HUES64 (cell line): ENCODE measurements at regions not wholly inside any gene's neighbourhood (a gene's known extent, or its start where the extent isn't known, plus 50 kb on each side); places are given as distances from the start of the nearest gene placed in this dataset.

Source experiments
- H3K27ac ChIP-seq: 2 replicates; pipeline ENCODE4 v1.7.0; 2013; ENCODE audit warnings: low read depth, low read length, inconsistent platforms
- H3K27me3 ChIP-seq: 2 replicates; pipeline ENCODE4 v1.6.1; 2013; ENCODE audit warnings: mild to moderate bottlenecking, low read length; ENCODE audit not compliant: insufficient read depth
- H3K36me3 ChIP-seq: 2 replicates; pipeline ENCODE4 v1.6.1; 2013; ENCODE audit warnings: mild to moderate bottlenecking, low read length; ENCODE audit not compliant: insufficient read depth
- H3K4me1 ChIP-seq: 2 replicates; pipeline ENCODE4 v1.6.1; 2013; ENCODE audit warnings: mild to moderate bottlenecking, low read length, moderate library complexity; ENCODE audit not compliant: insufficient read depth
- H3K4me3 ChIP-seq: 2 replicates; pipeline ENCODE4 v1.5.1; 2013; ENCODE audit warnings: mild to moderate bottlenecking, low read length, moderate library complexity
- H3K9ac ChIP-seq: 2 replicates; pipeline ENCODE4 v1.6.1; 2013; ENCODE audit warnings: mild to moderate bottlenecking, low read depth, low read length
- H3K9me3 ChIP-seq: 2 replicates; pipeline ENCODE4 v1.6.1; 2013; ENCODE audit warnings: low read depth, low read length; ENCODE audit not compliant: insufficient read depth
- WGBS: fragments of 150-250, 120-280 bp; methylation state at CpG from one replicate; pipeline ENCODE4 v1.1.7; 2013; ENCODE audit warnings: missing lambda C conversion rate; 5-methylcytosine and 5-hydroxymethylcytosine counted together

- H3K27ac ChIP-seq: no peak overlapping the region
- no peak overlapping the region for H3K4me3 ChIP-seq
- WGBS: 95% methylated on average over 2 of the region's 2 CpGs
Observed at GRCh38 chr7:41277561-41277960, 425.3 kb downstream of the INHBA start.

GRCh38 chr7:41275255-41275654 is 427.6 kb downstream of the INHBA start:
- no peaks in the 10 kb centered on the region for H3K27me3 ChIP-seq
- no peaks in the 10 kb centered on the region for H3K9me3 ChIP-seq
- 93% methylated on average over 9 of the region's 9 CpGs for WGBS
- H3K9ac ChIP-seq: no peak overlapping the region
- no peak overlapping the region for H3K4me3 ChIP-seq
- no peaks in the 10 kb centered on the region for H3K36me3 ChIP-seq
- no peak overlapping the region for H3K27ac ChIP-seq
- H3K4me1 ChIP-seq: no peaks in the 10 kb centered on the region

More at GRCh38 chr7:41277561-41277960, 425.3 kb downstream of the INHBA start:
- Histone ChIP-seq H3K27me3 (no peaks in the 10 kb centered on the region), H3K9me3 (no peaks in the 10 kb centered on the region), H3K9ac (no peak overlapping the region), H3K36me3 (no peaks in the 10 kb centered on the region), H3K4me1 (no peaks in the 10 kb centered on the region)

GRCh38 chr7:41274179-41274578 is 428.7 kb downstream of the INHBA start:
- no peak overlapping the region for H3K27ac ChIP-seq
- H3K27me3 ChIP-seq: no peaks in the 10 kb centered on the region
- no peaks in the 10 kb centered on the region for H3K9me3 ChIP-seq
- WGBS: 92% methylated on average over 5 of the region's 5 CpGs
- no peaks in the 10 kb centered on the region for H3K4me1 ChIP-seq
- H3K9ac ChIP-seq: no peak overlapping the region
- no peaks in the 10 kb centered on the region for H3K36me3 ChIP-seq
- H3K4me3 ChIP-seq: no peak overlapping the region

GRCh38 chr7:41272664-41273063 is 430.2 kb downstream of the INHBA start:
- 90% methylated on average over 5 of the region's 5 CpGs for WGBS
- Histone ChIP-seq H3K9me3 (no peaks in the 10 kb centered on the region), H3K4me1 (no peaks in the 10 kb centered on the region), H3K4me3 (no peak overlapping the region), H3K27ac (no peak overlapping the region), H3K27me3 (no peaks in the 10 kb centered on the region), H3K9ac (no peak overlapping the region), H3K36me3 (no peaks in the 10 kb centered on the region)

GRCh38 chr7:41268878-41269277 is 434.0 kb downstream of the INHBA start:
- 86% methylated on average over 2 of the region's 2 CpGs for WGBS
- Histone ChIP-seq H3K9ac (no peak overlapping the region), H3K4me3 (no peak overlapping the region), H3K27ac (no peak overlapping the region), H3K36me3 (no peaks in the 10 kb centered on the region), H3K9me3 (no peaks in the 10 kb centered on the region), H3K4me1 (no peaks in the 10 kb centered on the region), H3K27me3 (no peaks in the 10 kb centered on the region)

GRCh38 chr7:41261080-41261479 is 441.8 kb downstream of the INHBA start:
- Histone ChIP-seq H3K4me3 (no peak overlapping the region), H3K9me3 (no peaks in the 10 kb centered on the region), H3K9ac (no peak overlapping the region), H3K27me3 (no peaks in the 10 kb centered on the region), H3K27ac (no peak overlapping the region), H3K4me1 (no peaks in the 10 kb centered on the region), H3K36me3 (no peaks in the 10 kb centered on the region)
- WGBS: 68% methylated on average over 4 of the region's 4 CpGs

- 99% methylated on average over 4 of the region's 4 CpGs for WGBS
- H3K4me3 ChIP-seq: no peak overlapping the region
- H3K27me3 ChIP-seq: no peaks in the 10 kb centered on the region
- H3K9ac ChIP-seq: no peak overlapping the region
- no peaks in the 10 kb centered on the region for H3K4me1 ChIP-seq
- no peaks in the 10 kb centered on the region for H3K9me3 ChIP-seq
- no peak overlapping the region for H3K27ac ChIP-seq
- no peaks in the 10 kb centered on the region for H3K36me3 ChIP-seq
Observed at GRCh38 chr7:41257660-41258059, 445.2 kb downstream of the INHBA start.

- H3K9me3 ChIP-seq: no peaks in the 10 kb centered on the region
- 50% methylated on average over 5 of the region's 5 CpGs for WGBS
- no peak overlapping the region for H3K9ac ChIP-seq
Observed at GRCh38 chr7:41256186-41256945, 446.5 kb downstream of the INHBA start.

GRCh38 chr7:41255716-41256115 is 447.2 kb downstream of the INHBA start:
- H3K27ac ChIP-seq: no peak overlapping the region
- H3K9me3 ChIP-seq: no peaks in the 10 kb centered on the region
- no peak overlapping the region for H3K9ac ChIP-seq
- H3K4me1 ChIP-seq: no peaks in the 10 kb centered on the region
- no peak overlapping the region for H3K4me3 ChIP-seq
- H3K36me3 ChIP-seq: no peaks in the 10 kb centered on the region
- H3K27me3 ChIP-seq: no peaks in the 10 kb centered on the region
- 95% methylated on average over 2 of the region's 2 CpGs for WGBS

More at GRCh38 chr7:41256186-41256945, 446.5 kb downstream of the INHBA start:
- no peak overlapping the region for H3K27ac ChIP-seq
- H3K36me3 ChIP-seq: no peaks in the 10 kb centered on the region
- no peaks in the 10 kb centered on the region for H3K27me3 ChIP-seq
- H3K4me3 ChIP-seq: no peak overlapping the region
- H3K4me1 ChIP-seq: no peaks in the 10 kb centered on the region

- WGBS: 73% methylated on average over 2 of the region's 3 CpGs
- H3K27me3 ChIP-seq: no peaks in the 10 kb centered on the region
Observed at GRCh38 chr7:41255113-41255512, 447.8 kb downstream of the INHBA start.

GRCh38 chr7:41252957-41253356 is 449.9 kb downstream of the INHBA start:
- H3K36me3 ChIP-seq: no peaks in the 10 kb centered on the region
- H3K4me1 ChIP-seq: no peaks in the 10 kb centered on the region
- 79% methylated on average over 6 of the region's 6 CpGs for WGBS
- no peak overlapping the region for H3K4me3 ChIP-seq
- no peak overlapping the region for H3K27ac ChIP-seq
- no peak overlapping the region for H3K9ac ChIP-seq
- no peaks in the 10 kb centered on the region for H3K9me3 ChIP-seq
- H3K27me3 ChIP-seq: no peaks in the 10 kb centered on the region

More at GRCh38 chr7:41255113-41255512, 447.8 kb downstream of the INHBA start:
- Histone ChIP-seq H3K36me3 (no peaks in the 10 kb centered on the region), H3K9me3 (no peaks in the 10 kb centered on the region), H3K4me1 (no peaks in the 10 kb centered on the region), H3K9ac (no peak overlapping the region), H3K4me3 (no peak overlapping the region), H3K27ac (no peak overlapping the region)

GRCh38 chr7:41252551-41252950 is 450.3 kb downstream of the INHBA start:
- H3K36me3 ChIP-seq: no peaks in the 10 kb centered on the region
- H3K9ac ChIP-seq: no peak overlapping the region
- WGBS: 75% methylated on average over 1 of the region's 1 CpG
- H3K9me3 ChIP-seq: no peaks in the 10 kb centered on the region
- H3K27me3 ChIP-seq: no peaks in the 10 kb centered on the region
- no peak overlapping the region for H3K4me3 ChIP-seq
- H3K27ac ChIP-seq: no peak overlapping the region
- no peaks in the 10 kb centered on the region for H3K4me1 ChIP-seq
